GM12801 (cell line): ENCODE measurements at regions not wholly inside any gene's neighbourhood (a gene's known extent, or its start where the extent isn't known, plus 50 kb on each side); places are given as distances from the start of the nearest gene placed in this dataset.

Source experiments
- CTCF ChIP-seq: IDR thresholded peaks from one replicate; pipeline ENCODE4 v1.5.1; 2011; ENCODE audit warnings: control low read depth; ENCODE audit not compliant: insufficient read length; ENCODE audit errors: extremely low read depth

- no peak for TF ChIP-seq CTCF
These were observed 531.0 kb upstream of the MMS22L start for GRCh38 chr6:97813889-97814567.

GRCh38 chr6:97815301-97815812 is 532.3 kb upstream of the MMS22L start:
- TF ChIP-seq CTCF, result no peak

GRCh38 chr6:97816526-97816925 is 533.5 kb upstream of the MMS22L start:
- no peak for TF ChIP-seq CTCF

GRCh38 chr6:97819710-97820109 is 536.7 kb upstream of the MMS22L start:
- no peak for TF ChIP-seq CTCF

GRCh38 chr6:97820400-97820799 is 537.4 kb upstream of the MMS22L start:
- TF ChIP-seq CTCF, result no peak

- TF ChIP-seq CTCF, result no peak
These were observed 539.6 kb upstream of the MMS22L start for GRCh38 chr6:97822632-97823031.

GRCh38 chr6:97841763-97842162 is 558.7 kb upstream of the MMS22L start:
- no peak for TF ChIP-seq CTCF

- no peak for TF ChIP-seq CTCF
These were observed 559.5 kb upstream of the MMS22L start for GRCh38 chr6:97842521-97842920.
